ENCODE measurements at regions not wholly inside any gene's neighbourhood (a gene's known extent, or its start where the extent isn't known, plus 50 kb on each side); places are given as distances from the start of the nearest gene placed in this dataset.
A peak's percentile ranks its signal among the peaks of the same experiment; 100 is the strongest.
"Not testable (repeated sequence)": the region's sequence is repeated elsewhere in the genome, so short reads cannot be mapped to it uniquely, and the experiment has no call there.

DNA sequence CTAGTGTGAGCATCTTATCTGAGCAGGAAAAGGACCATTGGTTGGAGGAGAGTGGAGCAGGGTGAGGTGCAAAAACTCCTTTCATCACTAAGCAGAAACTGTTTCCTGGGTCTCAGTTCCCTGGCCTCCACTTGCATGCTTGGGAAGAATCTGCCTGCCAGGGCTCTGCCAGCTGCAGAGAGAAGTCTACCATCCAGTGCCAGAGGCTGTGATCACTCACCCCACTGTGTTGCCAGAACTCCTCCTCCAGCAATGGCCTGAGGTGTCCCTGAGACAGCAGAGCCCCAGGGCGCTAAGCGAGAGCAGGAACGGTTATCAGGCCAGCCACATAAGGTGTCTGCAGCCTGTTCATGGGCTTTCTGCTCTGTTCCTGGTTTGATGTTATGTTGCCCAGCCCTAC is 991.4 kb downstream of the CCSER2 start:
- intact Hi-C loops (cut with DNase I), result no loop called here
- peak; percentile 54 for DNase-seq

GRCh38 chr10:85333594-85333993 is 1005.2 kb downstream of the CCSER2 start:
- ATAC-seq, result no peak
- intact Hi-C loops (cut with DNase I), result no loop called here
- no peak for DNase-seq

More for the DNA sequence above, 991.4 kb downstream of the CCSER2 start:
- ATAC-seq, result peak; percentile 94 to 95

DNA sequence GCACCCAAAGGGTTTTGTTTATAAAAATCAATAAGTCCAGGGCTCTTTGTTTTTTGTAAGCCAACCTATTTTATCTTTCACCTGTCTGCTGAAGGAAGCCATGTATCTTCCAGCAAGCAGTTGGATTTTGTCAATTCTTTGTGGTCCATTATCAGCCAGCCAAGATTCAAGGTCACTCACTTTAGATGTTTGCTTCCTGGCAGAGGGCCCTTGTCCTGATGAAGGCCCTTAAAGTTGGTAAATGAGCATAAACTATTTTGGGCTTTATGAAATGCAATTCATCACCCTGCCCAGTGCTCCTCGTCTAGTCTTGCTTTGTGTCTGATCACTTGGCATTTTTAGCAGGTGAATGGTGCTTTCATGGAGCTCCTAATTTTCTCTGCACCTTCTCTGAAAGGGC is 1004.2 kb downstream of the GRID1 start:
- DNase-seq (no peak), ATAC-seq (peak in 1 of 2 donors; percentile 30)
- intact Hi-C loops (cut with DNase I), result no loop called here

- ATAC-seq (no peak), DNase-seq (no peak)
- intact Hi-C loops (cut with DNase I), result no loop called here
Measured at GRCh38 chr10:85377029-85377806, 989.4 kb downstream of the GRID1 start.

- no peak for DNase-seq
- intact Hi-C loops (cut with DNase I), result no loop called here
- ATAC-seq, result no peak
Measured at GRCh38 chr10:85379338-85379737, 987.3 kb downstream of the GRID1 start.

DNA sequence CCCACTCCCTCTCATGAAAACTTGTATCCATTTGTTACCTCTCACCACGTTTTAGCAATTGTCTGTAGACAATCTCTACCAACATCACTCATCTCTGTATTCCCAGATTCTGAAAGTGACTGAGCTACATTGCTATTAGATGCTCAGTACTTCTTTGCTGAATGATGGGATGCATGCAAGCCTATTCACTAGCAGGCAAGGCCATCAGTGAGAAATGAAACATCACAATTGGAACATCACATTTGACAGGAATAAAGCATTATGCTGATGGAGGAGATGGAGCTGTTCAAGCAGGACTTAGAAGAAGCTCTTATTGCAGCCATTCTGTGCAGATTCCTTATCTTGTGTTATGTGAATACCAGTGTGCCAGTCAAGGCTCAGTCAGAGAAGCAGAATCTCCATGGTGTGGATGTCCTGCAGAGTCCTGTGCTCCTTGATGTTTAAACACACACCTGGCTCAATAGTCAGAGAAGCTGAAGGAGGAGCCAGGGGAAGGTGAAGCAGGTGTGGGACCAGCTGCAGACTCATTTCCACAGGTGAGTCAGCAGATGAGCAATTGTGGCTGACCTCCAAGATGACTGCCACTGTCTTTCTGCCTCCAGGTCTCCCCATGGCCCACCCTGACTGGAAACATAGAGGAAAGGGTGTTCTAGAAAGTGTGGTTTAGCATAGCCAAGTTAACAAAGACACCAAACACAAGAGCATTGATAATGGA is 965.5 kb downstream of the GRID1 start:
- intact Hi-C loops (cut with DNase I), result no loop called here
- DNase-seq, result no peak
- ATAC-seq, result no peak

DNA sequence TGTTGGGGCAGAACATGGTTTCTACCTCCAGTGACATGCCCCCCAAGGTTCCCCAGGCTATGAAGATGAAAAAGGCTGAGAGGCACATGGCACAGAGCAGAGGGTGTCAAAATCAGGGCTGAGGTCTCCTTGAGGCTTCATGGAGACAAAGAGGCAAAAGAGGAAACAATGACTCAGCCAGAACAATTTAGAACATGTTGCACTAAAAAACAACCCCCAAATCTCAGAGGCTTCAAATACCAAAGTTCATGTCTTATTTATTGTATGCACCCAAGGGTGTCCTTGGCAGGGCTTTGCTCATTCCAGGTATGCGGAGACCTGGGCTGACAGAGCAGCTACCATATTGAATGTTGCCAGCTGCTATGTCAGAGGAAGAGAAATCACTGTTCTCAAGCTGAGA is 964.1 kb downstream of the GRID1 start:
- ATAC-seq, result no peak
- intact Hi-C loops (cut with DNase I), result no loop called here
- DNase-seq, result no peak

DNA sequence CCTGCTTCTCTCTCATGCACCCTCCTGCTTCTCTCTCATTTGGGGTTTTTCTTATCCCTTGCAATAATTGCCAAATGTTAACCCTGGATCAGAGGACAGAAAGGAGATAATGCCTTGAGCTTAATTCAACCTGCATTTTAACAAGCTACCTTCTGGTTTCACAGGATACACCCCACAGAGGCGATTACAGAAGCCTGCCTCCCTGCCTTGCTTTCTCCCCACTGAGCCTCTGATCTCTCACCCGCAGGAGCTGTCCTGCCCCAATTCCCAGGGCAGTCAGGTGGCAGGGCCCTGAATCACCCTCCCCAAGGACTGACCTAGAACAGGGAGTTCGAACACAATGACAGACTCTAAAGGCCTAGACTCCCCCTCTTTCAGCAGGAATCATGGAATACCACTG is 959.5 kb downstream of the GRID1 start:
- no peak for DNase-seq
- ATAC-seq, result no peak
- intact Hi-C loops (cut with DNase I), result no loop called here

DNA sequence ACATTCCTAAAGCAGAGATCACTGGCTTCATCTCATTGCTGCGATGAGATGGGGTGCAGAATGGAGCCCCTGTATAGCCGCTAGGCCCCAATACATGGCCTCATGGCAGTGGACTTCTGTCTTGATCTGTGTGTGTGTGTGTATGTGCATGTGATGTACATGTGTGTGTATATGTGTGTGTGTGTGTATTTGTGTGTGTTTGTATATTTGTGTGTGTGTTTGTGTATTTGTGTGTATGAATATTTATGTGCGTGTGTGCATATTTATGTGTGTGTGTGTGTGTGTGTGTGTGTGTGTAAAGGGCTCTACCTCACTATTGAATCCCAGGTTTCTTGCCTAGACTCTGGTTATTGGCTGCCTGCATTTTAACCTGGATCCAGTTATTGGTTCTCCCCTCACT is 958.2 kb downstream of the GRID1 start:
- ATAC-seq, result no peak
- intact Hi-C loops (cut with DNase I), result no loop called here
- DNase-seq, result no peak

- DNase-seq; intact Hi-C loops (cut with DNase I); ATAC-seq: not testable (repeated sequence)
Measured at GRCh38 chr10:85410586-85410985, 956.0 kb downstream of the GRID1 start.

DNA sequence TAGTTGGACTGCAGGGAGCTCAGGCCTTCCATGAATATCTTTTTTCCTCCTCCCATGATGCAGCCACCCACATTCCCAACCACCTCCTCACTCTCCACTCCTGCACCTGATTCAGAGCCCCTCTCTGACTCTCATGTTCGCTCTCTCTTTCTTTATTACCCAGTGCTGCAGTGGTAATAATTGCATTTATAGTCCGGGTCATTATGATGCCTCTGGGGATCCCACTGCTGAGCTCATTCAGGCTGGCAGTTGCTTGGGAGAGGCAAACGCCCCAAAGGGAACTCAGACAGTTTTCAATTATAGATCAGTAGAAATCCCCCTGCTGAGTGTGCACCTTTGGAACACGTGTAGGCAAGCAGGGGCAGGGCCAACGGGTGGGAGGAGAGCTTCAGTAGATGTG is 953.0 kb downstream of the GRID1 start:
- ATAC-seq (no peak), DNase-seq (no peak)
- intact Hi-C loops (cut with DNase I), result no loop called here

- ATAC-seq, result no peak
- DNase-seq, result no peak
- intact Hi-C loops (cut with DNase I), result no loop called here
Measured at GRCh38 chr10:85420501-85421191, 945.9 kb downstream of the GRID1 start.

- DNase-seq, result no peak
- intact Hi-C loops (cut with DNase I), result no loop called here
- ATAC-seq, result no peak
Measured at GRCh38 chr10:85421421-85421820, 945.2 kb downstream of the GRID1 start.

DNA sequence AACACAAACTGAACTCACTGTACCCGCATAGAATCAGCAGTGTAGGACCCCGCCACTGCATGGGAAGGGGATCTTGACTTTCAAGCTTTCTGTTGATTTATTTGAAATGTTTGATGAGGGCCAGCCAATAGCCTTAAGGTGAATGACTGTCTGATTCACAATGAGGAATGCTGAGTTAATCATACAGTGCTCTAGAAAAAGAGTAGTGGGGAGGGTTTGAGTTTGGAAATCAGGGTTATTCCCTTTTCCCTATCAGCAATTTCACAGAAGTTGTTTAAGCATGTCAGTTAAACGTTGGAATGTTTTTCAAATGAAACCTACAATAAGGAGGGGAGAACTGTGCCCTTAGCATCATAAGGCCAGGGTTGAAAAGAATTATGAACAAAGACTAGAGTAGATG is 937.5 kb downstream of the GRID1 start:
- intact Hi-C loops (cut with DNase I), result no loop called here
- no peak for DNase-seq
- no peak for ATAC-seq

DNA sequence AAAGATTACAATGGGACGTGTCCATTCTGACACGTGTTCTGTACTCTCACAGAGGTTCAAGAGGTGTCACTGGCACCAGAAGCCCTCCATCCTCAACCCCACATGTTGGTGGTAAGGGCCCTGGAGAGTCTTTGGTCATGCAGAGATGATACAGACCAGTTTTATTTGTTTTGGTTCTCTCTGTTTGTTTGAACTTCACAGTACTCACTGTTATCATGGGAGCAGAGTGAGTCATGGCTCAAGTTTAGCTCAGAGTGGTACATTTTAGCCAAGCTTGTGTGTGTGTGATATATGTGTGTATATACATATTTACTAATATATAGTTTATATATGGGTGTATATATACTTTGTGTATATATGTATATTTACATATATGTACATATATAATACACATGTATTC is 935.6 kb downstream of the GRID1 start:
- DNase-seq (no peak), ATAC-seq (peak in 1 of 2 donors; percentile 67)
- intact Hi-C loops (cut with DNase I), result no loop called here

DNA sequence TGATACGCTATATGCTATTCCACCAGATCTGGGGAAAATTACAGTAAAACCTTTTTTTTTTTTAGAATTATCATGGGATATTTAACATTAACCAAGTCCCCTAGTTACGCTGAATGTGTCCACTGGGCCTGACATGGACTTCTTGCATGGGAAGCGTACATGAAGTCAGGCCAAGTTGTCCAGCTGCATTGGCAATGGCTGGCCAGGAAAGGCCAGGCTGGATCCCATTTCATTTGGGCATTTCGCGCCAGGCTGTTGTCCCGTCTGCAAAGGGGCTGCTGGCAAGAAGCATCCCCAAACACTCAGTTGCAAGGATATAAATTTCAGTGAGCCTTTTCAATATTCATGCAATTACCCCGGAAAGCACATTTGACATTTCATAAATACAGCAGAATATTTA is 933.3 kb downstream of the GRID1 start:
- no peak for ATAC-seq
- intact Hi-C loops (cut with DNase I), result no loop called here
- no peak for DNase-seq

GRCh38 chr10:85444868-85445267 is 921.7 kb downstream of the GRID1 start:
- intact Hi-C loops (cut with DNase I), result no loop called here
- DNase-seq (no peak), ATAC-seq (no peak)

GRCh38 chr10:85445702-85446101 is 920.9 kb downstream of the GRID1 start:
- ATAC-seq (no peak), DNase-seq (no peak)
- intact Hi-C loops (cut with DNase I), result no loop called here

- DNase-seq (no peak), ATAC-seq (no peak)
- intact Hi-C loops (cut with DNase I), result no loop called here
Measured at GRCh38 chr10:85446827-85447226, 919.8 kb downstream of the GRID1 start.

GRCh38 chr10:85447690-85448089 is 918.9 kb downstream of the GRID1 start:
- ATAC-seq (no peak), DNase-seq (no peak)
- intact Hi-C loops (cut with DNase I), result no loop called here

Data from left cardiac atrium (tissue), 4 donors.